IMR-90 (cell line): ENCODE measurements at regions not wholly inside any gene's neighbourhood (a gene's known extent, or its start where the extent isn't known, plus 50 kb on each side); places are given as distances from the start of the nearest gene placed in this dataset.

Experiments
- CTCF ChIP-seq: conservative IDR thresholded peaks from 2 replicates; pipeline ENCODE4 v1.5.1; 2012; ENCODE audit warnings: mild to moderate bottlenecking, low read depth, low read length, improper control_type of control experiment
- MAFK ChIP-seq: IDR thresholded peaks from 2 replicates; pipeline ENCODE4 v1.6.1; 2012; ENCODE audit warnings: low read depth, low read length, improper control_type of control experiment
- SMC3 ChIP-seq: fragments of 150-350 bp; IDR thresholded peaks from 2 replicates; pipeline ENCODE4 v1.6.1; 2016; ENCODE audit warnings: low read depth, mild to moderate bottlenecking, antibody characterized with exemption, low read length, moderate library complexity

GRCh38 chr2:128388499-128388941 lies 69.9 kb upstream of the HS6ST1 start:
- TF ChIP-seq SMC3 (no peak), CTCF (no peak), MAFK (peak; percentile 96)
